Motor neuron (in vitro differentiated cells): ENCODE measurements at regions not wholly inside any gene's neighbourhood (a gene's known extent, or its start where the extent isn't known, plus 50 kb on each side); places are given as distances from the start of the nearest gene placed in this dataset.

Experiments used
- ATAC-seq, 8 experiments: fragments of 200-7000 bp; cut with Tn5 transposase; replicated peaks in 6 of 8; 2 replicates each; pipeline ENCODE4 v1.8.0; 2021; ENCODE audit warnings: mild to moderate bottlenecking in 8 of 8, moderate library complexity in 8 of 8
- H3K27ac ChIP-seq, 2 donors: fragments of 250-450 bp; sonication (Bioruptor Pico); 2 replicates each; pipeline ENCODE4 v1.9.0; 2021; ENCODE audit warnings: antibody characterized with exemption in 2 of 2, mild to moderate bottlenecking in 2 of 2, moderate library complexity in 1 of 2
- H3K4me1 ChIP-seq, 2 donors: fragments of 250-450 bp; sonication (Bioruptor Pico); replicated peaks in 1 of 2; 2 replicates each; pipeline ENCODE4 v1.6.1; 2021; ENCODE audit warnings: antibody characterized with exemption in 2 of 2, mild to moderate bottlenecking in 2 of 2, moderate library complexity in 1 of 2
- H3K4me3 ChIP-seq, 5 donors: fragments of 250-450 bp; sonication (Bioruptor Pico); 2 replicates each; pipeline ENCODE4 v1.9.0; 2021; ENCODE audit warnings: antibody characterized with exemption in 5 of 5, mild to moderate bottlenecking in 5 of 5, moderate library complexity in 4 of 5
- WGBS, 10 experiments: fragments of 450-650 bp; shearing (Covaris generic); methylation state at CpG; one replicate each; pipeline ENCODE4 v1.0.0; 2022; 5-methylcytosine and 5-hydroxymethylcytosine counted together
- in situ Hi-C, 9 experiments: fragments of 400-800 bp; cut with MboI; loops; one replicate each; pipeline ENCODE4 v1.15.0; 2021; ENCODE audit warnings: low sequenced_read_pairs in 9 of 9, low pct_unique_long_range_greater_than_20kb in 2 of 9; ENCODE audit not compliant: unreplicated experiment in 9 of 9

GRCh38 chr1:229114315-229114714 lies 156.6 kb upstream of the RAB4A start:
- ATAC-seq: no peak
- WGBS, 10 experiments: 0 to 74% (median 60%) methylated on average over 1 to 5 of the region's 5 CpGs; no CpG with 5 or more reads in 3 of the 10 experiments
- in situ Hi-C loops: no loop called here
- H3K27ac ChIP-seq: no peak overlapping the region
- H3K4me3 ChIP-seq: no peak overlapping the region
- H3K4me1 ChIP-seq: peaks cover 13 to 18% of the 10 kb centered on the region in 2 donors

- H3K4me3 ChIP-seq: no peak overlapping the region
- in situ Hi-C loops: no loop called here
- peaks cover 10 to 13% of the 10 kb centered on the region in 2 donors for H3K4me1 ChIP-seq
- no peak overlapping the region for H3K27ac ChIP-seq
- 35 to 100% (median 80%) methylated on average over 1 to 4 of the region's 4 CpGs; no CpG with 5 or more reads in 7 of the 10 experiments for WGBS, 10 experiments
- peak in 1 of 8 experiments; percentile 16 for ATAC-seq
Observed at GRCh38 chr1:229114850-229115365, 156.0 kb upstream of the RAB4A start.

GRCh38 chr1:229116114-229116513 lies 154.8 kb upstream of the RAB4A start:
- Histone ChIP-seq H3K4me1 (peaks cover 2 to 6% of the 10 kb centered on the region in 2 donors), H3K4me3 (no peak overlapping the region), H3K27ac (no peak overlapping the region)
- 86 to 100% (median 96%) methylated on average over 3 to 14 of the region's 16 CpGs; no CpG with 5 or more reads in 4 of the 10 experiments for WGBS, 10 experiments
- in situ Hi-C loops: no loop called here
- ATAC-seq: no peak

DNA sequence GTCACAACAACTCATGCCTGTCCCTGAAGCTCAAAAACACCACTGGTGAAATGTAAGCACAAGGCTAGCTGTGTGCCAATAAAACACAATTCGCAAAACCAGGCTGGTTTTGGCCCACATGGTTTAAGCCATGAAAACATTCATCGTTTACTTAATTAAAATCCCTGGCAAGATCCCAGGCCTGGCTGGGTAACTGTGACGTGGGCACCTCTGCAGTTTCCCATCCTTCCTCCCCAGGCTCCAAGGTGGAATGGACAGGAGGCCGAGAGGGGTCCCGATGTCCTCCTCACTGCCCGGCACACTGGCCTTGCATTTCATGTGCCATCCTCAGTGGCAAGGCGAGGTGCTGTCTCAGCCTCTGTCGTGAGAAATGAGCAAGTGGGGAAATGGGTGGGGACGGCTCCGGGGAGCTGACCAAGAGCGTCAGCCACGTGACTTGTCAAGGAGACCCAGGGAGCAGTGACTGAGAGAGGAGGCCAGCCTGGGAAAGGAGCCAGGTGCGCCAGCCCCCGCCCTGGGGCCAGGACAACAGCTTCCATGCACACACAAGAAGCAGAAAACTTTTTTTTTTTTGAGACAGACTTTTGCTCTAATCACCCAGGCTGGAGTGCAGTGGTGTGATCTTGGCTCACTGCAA lies 153.1 kb upstream of the RAB4A start:
- H3K4me1 ChIP-seq: peaks cover 0 to 6% of the 10 kb centered on the region in 2 donors
- in situ Hi-C loops: no loop called here
- no peak overlapping the region for H3K27ac ChIP-seq
- H3K4me3 ChIP-seq: no peak overlapping the region
- peak in 7 of 8 experiments; percentile 59 to 95 (median 80) for ATAC-seq
- 22 to 83% (median 72%) methylated on average over 5 to 9 of the region's 14 CpGs; no CpG with 5 or more reads in 2 of the 10 experiments for WGBS, 10 experiments

- WGBS, 10 experiments: 43 to 88% (median 77%) methylated on average over 1 to 3 of the region's 3 CpGs; no CpG with 5 or more reads in 3 of the 10 experiments
- ATAC-seq: no peak
- Histone ChIP-seq H3K27ac (no peak overlapping the region), H3K4me3 (no peak overlapping the region), H3K4me1 (peaks cover 0 to 6% of the 10 kb centered on the region in 2 donors)
- in situ Hi-C loops: no loop called here
Observed at GRCh38 chr1:229118477-229119061, 152.3 kb upstream of the RAB4A start.

DNA sequence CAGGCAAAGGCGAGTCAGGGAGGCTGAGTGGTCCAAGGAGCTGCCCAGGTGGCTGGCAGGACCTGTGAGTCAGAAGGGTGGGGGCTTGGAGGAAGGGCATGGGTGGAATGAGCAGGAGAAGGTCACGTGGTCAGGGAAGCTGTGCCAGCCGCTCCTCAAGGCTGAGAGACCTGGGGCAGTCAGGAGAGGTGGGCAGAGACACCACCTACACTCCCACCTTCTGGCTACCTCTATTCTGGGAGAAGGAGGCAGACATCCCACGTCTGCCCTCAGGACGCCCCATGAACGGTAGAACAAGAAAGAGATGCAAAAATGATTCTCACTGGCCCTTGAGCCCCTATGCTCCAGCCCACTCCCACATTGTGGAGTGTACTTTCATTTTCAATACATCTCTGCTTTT lies 151.8 kb upstream of the RAB4A start:
- WGBS, 10 experiments: 40 to 100% (median 84%) methylated on average over 1 to 5 of the region's 6 CpGs; no CpG with 5 or more reads in 5 of the 10 experiments
- in situ Hi-C loops: no loop called here
- Histone ChIP-seq H3K4me3 (no peak overlapping the region), H3K27ac (no peak overlapping the region), H3K4me1 (peaks cover 0 to 5% of the 10 kb centered on the region in 2 donors)
- no peak for ATAC-seq

GRCh38 chr1:229119876-229120275 lies 151.0 kb upstream of the RAB4A start:
- in situ Hi-C loops: no loop called here
- ATAC-seq: no peak
- H3K4me1 ChIP-seq: peaks cover 0 to 5% of the 10 kb centered on the region in 2 donors

GRCh38 chr1:229121845-229122436 lies 149.0 kb upstream of the RAB4A start:
- in situ Hi-C loops: no loop called here
- ATAC-seq: peak in 1 of 8 experiments; percentile 52
- 18 to 91% (median 71%) methylated on average over 2 to 11 of the region's 11 CpGs; no CpG with 5 or more reads in 1 of the 10 experiments for WGBS, 10 experiments
- H3K4me1 ChIP-seq: peaks cover 0 to 6% of the 10 kb centered on the region in 2 donors
- no peak overlapping the region for H3K27ac ChIP-seq
- no peak overlapping the region for H3K4me3 ChIP-seq

More at GRCh38 chr1:229119876-229120275, 151.0 kb upstream of the RAB4A start:
- Histone ChIP-seq H3K27ac (no peak overlapping the region), H3K4me3 (no peak overlapping the region)
- WGBS, 10 experiments: 59 to 100% (median 80%) methylated on average over 2 to 7 of the region's 8 CpGs; no CpG with 5 or more reads in 3 of the 10 experiments

DNA sequence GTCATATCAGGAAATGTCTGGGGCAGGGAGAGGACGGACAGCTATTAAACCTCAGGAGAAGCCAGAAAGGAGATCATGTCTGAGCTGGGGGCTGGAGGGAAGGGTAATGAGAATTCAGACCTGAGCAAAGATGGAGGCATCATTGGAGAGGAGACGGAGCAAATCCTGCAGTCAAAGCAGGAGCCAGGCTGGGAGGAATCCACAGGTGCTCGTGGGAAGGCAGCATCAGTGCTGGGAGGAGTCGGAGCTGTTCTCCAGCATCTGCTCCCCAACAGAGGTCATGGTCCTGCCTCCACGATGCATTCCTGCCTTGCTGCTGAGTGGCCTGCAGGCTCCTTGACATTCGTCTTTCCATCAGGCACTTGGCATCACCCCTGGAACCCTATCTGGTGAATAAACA lies 148.3 kb upstream of the RAB4A start:
- in situ Hi-C loops: no loop called here
- H3K4me1 ChIP-seq: peaks cover 0 to 6% of the 10 kb centered on the region in 2 donors
- 69 to 100% (median 92%) methylated on average over 1 to 6 of the region's 6 CpGs; no CpG with 5 or more reads in 2 of the 10 experiments for WGBS, 10 experiments
- H3K4me3 ChIP-seq: no peak overlapping the region
- ATAC-seq: no peak
- H3K27ac ChIP-seq: no peak overlapping the region

DNA sequence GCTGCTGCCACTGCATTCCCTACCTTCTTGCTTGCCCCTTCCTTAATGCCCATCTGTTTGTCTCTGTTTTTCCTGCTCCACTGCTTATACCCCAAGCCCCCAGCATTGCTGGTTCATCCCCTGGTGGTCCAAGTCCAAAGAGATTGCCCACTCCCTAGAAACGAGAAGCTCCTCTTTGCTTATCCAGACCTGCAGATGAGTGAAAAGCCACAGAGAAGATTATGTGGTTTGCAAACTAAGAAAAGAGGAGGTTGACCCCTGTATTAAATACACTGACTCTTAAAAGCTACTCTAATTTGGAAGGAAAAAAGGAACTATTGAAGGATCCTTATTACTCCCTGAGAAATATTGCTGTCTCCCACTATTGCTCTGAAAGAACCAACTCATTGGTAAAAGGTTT lies 146.8 kb upstream of the RAB4A start:
- ATAC-seq: no peak
- in situ Hi-C loops: no loop called here
- Histone ChIP-seq H3K4me1 (peaks cover 0 to 6% of the 10 kb centered on the region in 2 donors), H3K27ac (no peak overlapping the region), H3K4me3 (no peak overlapping the region)
- WGBS, 10 experiments: 40 to 88% (median 67%) methylated on average over 1 of the region's 1 CpG; no CpG with 5 or more reads in 3 of the 10 experiments

DNA sequence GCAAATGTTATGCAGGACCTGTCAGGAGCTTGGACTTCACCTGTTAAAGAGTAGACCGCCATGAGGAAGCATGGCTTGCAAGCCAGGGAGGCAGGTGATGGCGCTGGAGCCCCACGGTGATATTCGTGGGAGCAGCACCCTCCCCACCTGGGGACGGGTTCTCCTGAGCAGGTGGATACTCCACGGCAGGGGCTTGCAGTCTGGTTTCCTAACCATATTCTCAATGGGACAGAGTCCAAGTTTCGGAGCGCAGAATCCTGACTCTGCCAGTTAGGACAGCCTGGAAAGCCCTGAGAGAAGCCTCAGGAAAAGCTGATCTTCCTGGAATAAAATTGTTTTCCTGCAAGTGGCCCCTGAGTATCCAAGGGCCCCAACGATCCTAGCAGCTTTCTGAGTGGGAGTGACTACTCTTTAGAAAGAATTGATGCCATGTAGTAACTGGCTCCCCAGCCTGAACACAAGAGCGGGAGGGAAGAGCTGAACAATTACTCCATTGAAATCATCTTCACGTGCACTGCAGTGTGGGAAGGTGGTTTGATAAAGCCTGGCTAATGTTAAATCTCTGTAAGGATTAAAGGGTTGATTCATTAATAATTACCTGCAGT lies 146.3 kb upstream of the RAB4A start:
- in situ Hi-C loops: no loop called here
- WGBS, 10 experiments: 58 to 100% (median 76%) methylated on average over 1 to 10 of the region's 11 CpGs; no CpG with 5 or more reads in 3 of the 10 experiments
- H3K4me3 ChIP-seq: no peak overlapping the region
- H3K27ac ChIP-seq: no peak overlapping the region
- H3K4me1 ChIP-seq: peaks cover 0 to 6% of the 10 kb centered on the region in 2 donors
- ATAC-seq: peak in 3 of 8 experiments; percentile 28 to 40 (median 33)

- in situ Hi-C loops: no loop called here
- H3K4me1 ChIP-seq: peaks cover 0 to 6% of the 10 kb centered on the region in 2 donors
- no peak for ATAC-seq
- no peak overlapping the region for H3K27ac ChIP-seq
- WGBS, 10 experiments: 0 to 100% (median 50%) methylated on average over 1 to 2 of the region's 2 CpGs; no CpG with 5 or more reads in 2 of the 10 experiments
- H3K4me3 ChIP-seq: no peak overlapping the region
Observed at GRCh38 chr1:229127301-229127700, 143.6 kb upstream of the RAB4A start.
